ENCODE measurements at regions not wholly inside any gene's neighbourhood (a gene's known extent, or its start where the extent isn't known, plus 50 kb on each side); places are given as distances from the start of the nearest gene placed in this dataset.
A peak's percentile ranks its signal among the peaks of the same experiment; 100 is the strongest.
"Not testable (repeated sequence)": the region's sequence is repeated elsewhere in the genome, so short reads cannot be mapped to it uniquely, and the experiment has no call there.

DNA sequence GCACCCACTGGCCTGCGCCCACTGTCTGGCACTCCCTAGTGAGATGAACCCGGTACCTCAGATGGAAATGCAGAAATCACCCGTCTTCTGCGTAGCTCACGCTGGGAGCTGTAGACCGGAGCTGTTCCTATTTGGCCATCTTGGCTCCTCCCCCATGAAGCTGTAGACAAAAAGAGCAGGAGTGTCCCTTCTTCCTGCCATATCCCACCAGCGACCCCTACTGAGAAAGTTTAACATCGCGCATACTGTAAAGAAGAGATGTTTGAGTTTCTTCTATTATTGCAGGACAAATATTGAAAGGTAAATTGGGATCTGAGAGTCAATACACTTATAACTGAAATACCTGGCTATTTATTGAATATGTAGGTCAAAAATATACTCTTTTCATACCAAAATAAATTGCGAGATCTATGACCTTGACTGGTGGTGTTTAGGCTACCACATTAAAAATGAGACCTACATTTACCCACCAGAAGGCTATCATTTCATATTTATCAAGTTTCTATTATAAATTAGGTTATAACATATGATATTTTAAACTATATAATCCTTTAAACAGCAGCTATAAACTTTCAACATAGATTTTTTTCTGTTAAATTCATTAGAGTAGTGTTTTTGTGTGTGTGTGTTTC is 586.3 kb downstream of the HTR1B start:
- DNase-seq (ENCODE audit: low read depth) = no peak
- TF ChIP-seq CTCF (IDR thresholded peaks at IDR 0.05; ENCODE audit: low read depth, low read length, missing control alignments) = peak; percentile 23
- in situ Hi-C loops (cut with HindIII; ENCODE audit: low sequenced_read_pairs) = no loop called here
- no peak overlapping the region for H3K4me3 ChIP-seq (ENCODE audit: low read depth, low read length)

DNA sequence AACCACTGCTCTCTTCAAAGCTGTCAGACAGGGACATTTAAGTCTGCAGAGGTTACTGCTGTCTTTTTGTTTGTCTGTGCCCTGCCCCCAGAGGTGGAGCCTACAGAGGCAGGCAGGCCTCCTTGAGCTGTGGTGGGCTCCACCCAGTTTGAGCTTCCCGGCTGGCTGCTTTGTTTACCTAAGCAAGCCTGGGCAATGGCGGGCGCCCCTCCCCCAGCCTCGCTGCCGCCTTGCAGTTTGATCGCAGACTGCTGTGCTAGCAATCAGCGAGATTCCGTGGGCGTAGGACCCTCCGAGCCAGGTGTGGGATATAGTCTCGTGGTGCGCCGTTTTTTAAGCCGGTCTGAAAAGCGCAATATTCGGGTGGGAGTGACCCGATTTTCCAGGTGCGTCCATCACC is 586.9 kb downstream of the HTR1B start:
- H3K4me3 ChIP-seq (ENCODE audit: low read depth, low read length); in situ Hi-C loops (cut with HindIII; ENCODE audit: low sequenced_read_pairs); DNase-seq (ENCODE audit: low read depth): not testable (repeated sequence)

DNA sequence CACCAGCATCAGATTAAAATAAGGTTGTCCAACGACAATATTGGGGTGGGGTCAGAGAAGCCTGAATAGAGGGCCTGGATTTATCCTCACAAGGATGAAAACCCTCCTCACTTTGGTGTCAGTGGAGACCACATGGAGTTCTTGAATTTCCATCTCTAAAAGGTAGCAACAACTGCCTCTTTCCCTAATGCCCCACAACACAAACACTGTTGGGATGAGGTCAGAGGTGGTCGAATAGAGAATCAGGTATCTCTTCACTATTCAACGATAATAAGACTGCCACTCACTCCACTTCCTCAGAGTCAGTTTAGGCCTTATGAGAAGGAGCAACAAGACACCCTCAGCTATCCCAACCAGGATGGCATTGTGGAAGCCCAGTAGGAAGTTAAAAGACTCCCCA is 596.1 kb downstream of the HTR1B start:
- TF ChIP-seq CTCF (IDR thresholded peaks at IDR 0.05; ENCODE audit: low read depth, low read length, missing control alignments) = no peak
- in situ Hi-C loops (cut with HindIII; ENCODE audit: low sequenced_read_pairs) = no loop called here

DNA sequence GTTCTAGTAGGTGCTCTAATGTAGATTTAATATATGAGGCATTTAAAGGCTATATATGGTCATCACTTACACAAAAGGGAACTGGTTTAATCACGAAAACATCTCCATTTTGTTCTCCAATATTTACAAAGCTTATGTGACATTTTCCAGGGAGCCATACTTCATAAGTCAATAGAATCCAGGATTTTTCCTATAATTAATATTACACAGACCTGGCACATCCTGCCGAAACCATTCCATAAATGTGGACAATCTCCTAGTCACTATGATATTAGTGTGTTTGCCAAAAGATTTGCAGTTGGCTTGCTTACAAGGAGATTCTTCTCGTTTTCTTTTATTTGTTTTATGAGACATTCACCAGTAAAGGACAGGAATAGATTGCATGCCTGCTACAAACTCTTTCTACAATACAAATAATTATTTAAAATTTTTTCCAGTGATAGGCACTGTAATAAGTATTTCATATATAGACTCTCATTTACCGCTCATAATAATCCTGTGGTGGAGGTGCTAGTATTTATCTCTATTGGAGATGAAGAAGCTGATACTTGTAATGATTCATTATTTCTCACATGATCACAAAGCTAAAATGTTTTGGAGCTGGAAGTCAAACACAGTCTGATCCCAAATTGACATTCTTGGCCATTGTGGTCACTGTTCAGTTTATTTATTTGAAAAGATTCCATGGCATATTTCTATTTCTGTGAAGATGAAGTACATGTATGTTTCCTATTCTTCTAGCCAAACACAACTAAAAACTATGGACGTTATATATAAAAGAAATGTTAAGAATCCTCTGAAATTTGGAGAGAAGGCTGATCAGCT is 597.0 kb downstream of the HTR1B start:
- in situ Hi-C loops (cut with HindIII; ENCODE audit: low sequenced_read_pairs) = no loop called here
- H3K4me3 ChIP-seq (ENCODE audit: low read depth, low read length) = no peak overlapping the region
- DNase-seq (ENCODE audit: low read depth) = no peak
- no peak for TF ChIP-seq CTCF (IDR thresholded peaks at IDR 0.05; ENCODE audit: low read depth, low read length, missing control alignments)

More for the DNA sequence above, 596.1 kb downstream of the HTR1B start:
- DNase-seq (ENCODE audit: low read depth) = no peak
- H3K4me3 ChIP-seq (ENCODE audit: low read depth, low read length) = no peak overlapping the region

DNA sequence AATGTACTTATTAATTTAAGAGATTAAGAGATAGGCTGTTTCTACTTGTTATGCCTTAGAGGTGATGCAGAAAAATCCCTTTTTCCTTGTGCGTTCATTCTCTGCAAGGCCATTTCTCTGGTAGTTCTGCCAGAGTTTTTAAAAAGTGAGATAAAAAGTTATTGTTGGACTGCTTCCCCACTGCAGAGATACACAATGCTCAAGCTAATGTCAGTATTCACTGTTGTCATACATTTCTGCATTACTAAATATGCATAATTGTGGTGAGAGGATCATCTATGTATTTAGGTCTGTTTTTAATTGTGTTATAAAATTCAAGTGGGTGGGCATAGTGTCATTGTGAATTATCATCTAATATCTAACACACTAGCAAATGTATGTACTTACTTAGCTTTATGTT is 600.4 kb downstream of the HTR1B start:
- in situ Hi-C loops (cut with HindIII; ENCODE audit: low sequenced_read_pairs) = no loop called here
- no peak for DNase-seq (ENCODE audit: low read depth)
- no peak overlapping the region for H3K4me3 ChIP-seq (ENCODE audit: low read depth, low read length)
- TF ChIP-seq CTCF (IDR thresholded peaks at IDR 0.05; ENCODE audit: low read depth, low read length, missing control alignments) = no peak

DNA sequence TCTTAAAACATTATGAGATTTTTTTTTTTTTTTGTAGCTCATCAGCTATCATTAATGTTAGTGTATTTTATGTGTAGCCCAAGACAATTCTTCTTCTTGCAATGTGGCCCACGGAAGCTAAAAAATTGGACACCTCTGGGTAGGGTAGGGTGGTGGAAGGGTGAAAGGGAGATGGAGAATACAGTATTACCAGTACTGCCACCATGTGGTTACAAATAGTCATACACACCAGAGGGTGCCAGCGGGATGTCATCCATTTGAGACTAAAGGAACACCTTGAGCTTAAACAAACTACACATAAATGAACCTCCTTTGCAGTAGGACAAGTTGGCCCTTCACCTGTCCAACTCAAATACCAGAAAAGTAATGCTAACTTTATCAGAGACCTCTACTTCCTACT is 601.9 kb downstream of the HTR1B start:
- no peak for TF ChIP-seq CTCF (IDR thresholded peaks at IDR 0.05; ENCODE audit: low read depth, low read length, missing control alignments)
- in situ Hi-C loops (cut with HindIII; ENCODE audit: low sequenced_read_pairs) = no loop called here
- DNase-seq (ENCODE audit: low read depth) = no peak
- H3K4me3 ChIP-seq (ENCODE audit: low read depth, low read length) = no peak overlapping the region

- no peak for DNase-seq (ENCODE audit: low read depth)
- H3K4me3 ChIP-seq (ENCODE audit: low read depth, low read length) = no peak overlapping the region
- TF ChIP-seq CTCF (IDR thresholded peaks at IDR 0.05; ENCODE audit: low read depth, low read length, missing control alignments) = no peak
- in situ Hi-C loops (cut with HindIII; ENCODE audit: low sequenced_read_pairs) = no loop called here
Measured at GRCh38 chr6:76856065-76856464, 607.2 kb downstream of the HTR1B start.

Measured in astrocyte of the cerebellum (primary cell).